Bronchial epithelial cell (primary cell): ENCODE measurements at regions not wholly inside any gene's neighbourhood (a gene's known extent, or its start where the extent isn't known, plus 50 kb on each side); places are given as distances from the start of the nearest gene placed in this dataset.

Source experiments
- DNase-seq: peaks from one replicate; pipeline ENCODE4 v3.0.0-alpha.2; 2010; ENCODE audit warnings: low read depth
- FAIRE-seq: peaks from 2 replicates; lab custom pipeline; 2011; peaks lifted over from hg19 to GRCh38; lab: Jason Lieb, UNC
- H3K27me3 ChIP-seq: 2 replicates; pipeline ENCODE4 v1.5.1; 2011; ENCODE audit warnings: low read length; ENCODE audit not compliant: control insufficient read depth, insufficient read depth
- H3K36me3 ChIP-seq: 2 replicates; pipeline ENCODE4 v1.5.1; 2011; ENCODE audit warnings: low read length; ENCODE audit not compliant: control insufficient read depth, insufficient read depth
- H3K4me3 ChIP-seq: 2 replicates; pipeline ENCODE4 v1.5.1; 2011; ENCODE audit warnings: mild to moderate bottlenecking, low read depth, low read length, control low read depth
- CTCF ChIP-seq: IDR thresholded peaks from 2 replicates; pipeline ENCODE4 v1.5.1; 2011; ENCODE audit warnings: mild to moderate bottlenecking, moderate library complexity, low read length, control low read depth, inconsistent platforms; ENCODE audit not compliant: insufficient read depth, severe bottlenecking

- DNase-seq: no peak
- Histone ChIP-seq H3K36me3 (no peaks in the 10 kb centered on the region), H3K27me3 (no peaks in the 10 kb centered on the region), H3K4me3 (no peak overlapping the region)
- no peak for TF ChIP-seq CTCF
- no peak for FAIRE-seq
These were observed 567.0 kb downstream of the AJAP1 start for GRCh38 chr1:5221451-5221850.

GRCh38 chr1:5220821-5221220, 566.4 kb downstream of the AJAP1 start:
- Histone ChIP-seq H3K27me3 (no peaks in the 10 kb centered on the region), H3K36me3 (no peaks in the 10 kb centered on the region), H3K4me3 (no peak overlapping the region)
- FAIRE-seq: peak; percentile 13
- TF ChIP-seq CTCF: no peak
- DNase-seq: no peak

GRCh38 chr1:5220421-5220820, 566.0 kb downstream of the AJAP1 start:
- Histone ChIP-seq H3K36me3 (no peaks in the 10 kb centered on the region), H3K27me3 (no peaks in the 10 kb centered on the region), H3K4me3 (no peak overlapping the region)
- DNase-seq (no peak), FAIRE-seq (no peak)
- TF ChIP-seq CTCF: no peak

- no peak for FAIRE-seq
- Histone ChIP-seq H3K27me3 (no peaks in the 10 kb centered on the region), H3K36me3 (no peaks in the 10 kb centered on the region), H3K4me3 (no peak overlapping the region)
- no peak for TF ChIP-seq CTCF
- DNase-seq: no peak
These were observed 545.6 kb downstream of the AJAP1 start for GRCh38 chr1:5200006-5200405.

GRCh38 chr1:5198328-5198727, 543.9 kb downstream of the AJAP1 start:
- peak; percentile 0 for DNase-seq
- Histone ChIP-seq H3K4me3 (no peak overlapping the region), H3K36me3 (no peaks in the 10 kb centered on the region), H3K27me3 (no peaks in the 10 kb centered on the region)
- FAIRE-seq: no peak
- no peak for TF ChIP-seq CTCF

- FAIRE-seq: no peak
- TF ChIP-seq CTCF: no peak
- Histone ChIP-seq H3K27me3 (no peaks in the 10 kb centered on the region), H3K36me3 (no peaks in the 10 kb centered on the region), H3K4me3 (no peak overlapping the region)
- no peak for DNase-seq
These were observed 537.1 kb downstream of the AJAP1 start for GRCh38 chr1:5191470-5191869.
